ENCODE measurements at regions not wholly inside any gene's neighbourhood (a gene's known extent, or its start where the extent isn't known, plus 50 kb on each side); places are given as distances from the start of the nearest gene placed in this dataset.
"Not testable (repeated sequence)": the region's sequence is repeated elsewhere in the genome, so short reads cannot be mapped to it uniquely, and the experiment has no call there.

DNA sequence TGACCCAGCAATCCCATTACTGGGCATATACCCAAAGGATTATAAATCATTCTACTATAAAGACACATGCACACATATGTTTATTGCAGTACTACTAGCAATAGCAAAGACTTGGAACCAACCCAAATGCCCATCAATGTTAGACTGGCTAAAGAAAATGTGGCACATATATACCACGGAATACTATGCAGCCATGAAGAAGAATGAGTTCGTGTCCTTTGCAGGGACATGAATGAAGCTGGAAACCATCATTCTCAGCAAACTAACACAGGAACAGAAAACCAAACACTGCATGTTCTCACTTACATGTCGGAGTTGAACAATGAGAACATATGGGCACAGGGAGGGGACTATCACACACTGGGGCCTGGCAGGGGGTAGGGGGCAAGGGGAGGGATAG is 183.0 kb downstream of the HACE1 start:
- H4K20me1 ChIP-seq (ENCODE audit: control insufficient read depth, insufficient read depth); POLR2A ChIA-PET: not testable (repeated sequence)

DNA sequence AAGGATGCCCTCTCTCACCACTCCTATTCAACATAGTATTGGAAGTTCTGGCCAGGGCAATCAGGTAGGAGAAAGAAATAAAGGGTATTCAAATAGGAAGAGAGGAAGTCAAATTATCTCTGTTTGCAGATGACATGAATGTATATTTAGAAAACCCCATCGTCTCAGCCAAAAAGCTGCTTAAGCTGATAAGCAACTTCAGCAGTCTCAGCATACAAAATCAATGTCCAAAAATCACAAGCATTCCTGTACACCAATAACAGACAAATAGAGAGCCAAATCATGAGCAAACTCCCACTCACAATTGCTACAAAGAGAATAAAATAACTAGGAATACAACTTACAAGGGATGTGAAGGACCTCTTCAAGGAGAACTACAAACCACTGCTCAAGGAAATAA is 184.6 kb downstream of the HACE1 start:
- DNase-seq (ENCODE audit: low read depth, low spot score); H4K20me1 ChIP-seq (ENCODE audit: control insufficient read depth, insufficient read depth); H3K4me3 ChIP-seq; H3K27me3 ChIP-seq (replicated peaks in 1 of 2; ENCODE audit: control insufficient read depth in 2 of 2, insufficient read depth in 2 of 2, low read length in 1 of 2); CTCF ChIA-PET; ATAC-seq; in situ Hi-C loops (cut with MboI); POLR2A ChIA-PET; BruUV-seq (replicated peaks); H3K27ac ChIP-seq (ENCODE audit: control insufficient read depth, insufficient read depth); H3K4me1 ChIP-seq (ENCODE audit: control insufficient read depth, insufficient read depth, low read length); H3K79me2 ChIP-seq (ENCODE audit: control insufficient read depth, insufficient read depth, low read length); H3K4me2 ChIP-seq (ENCODE audit: control insufficient read depth, insufficient read depth); intact Hi-C loops (cut with micrococcal nuclease; ENCODE audit: unreplicated experiment); H2AFZ ChIP-seq (ENCODE audit: control insufficient read depth, low read depth, low read length); H3K9ac ChIP-seq (ENCODE audit: control insufficient read depth, insufficient read depth, low read length); FAIRE-seq; RAD21 ChIA-PET (ENCODE audit: unreplicated experiment); H3K36me3 ChIP-seq (ENCODE audit: control insufficient read depth in 2 of 2, insufficient read depth in 2 of 2, low read length in 1 of 2); SMC1A ChIA-PET (ENCODE audit: uncharacterized antibody, unreplicated experiment); H3K9me3 ChIP-seq (replicated peaks; ENCODE audit: control insufficient read depth, insufficient read depth, low read length): not testable (repeated sequence)
- 53% methylated on average over 1 of the region's 1 CpG for WGBS (ENCODE audit: insufficient coverage, insufficient replicate concordance, low lambda C conversion rate, missing lambda C conversion rate)

More for the DNA sequence above, 183.0 kb downstream of the HACE1 start:
- H3K36me3 ChIP-seq (ENCODE audit: control insufficient read depth in 2 of 2, insufficient read depth in 2 of 2, low read length in 1 of 2); BruUV-seq (replicated peaks); H3K4me1 ChIP-seq (ENCODE audit: control insufficient read depth, insufficient read depth, low read length); H2AFZ ChIP-seq (ENCODE audit: control insufficient read depth, low read depth, low read length); ATAC-seq; CTCF ChIA-PET; H3K9me3 ChIP-seq (replicated peaks; ENCODE audit: control insufficient read depth, insufficient read depth, low read length); DNase-seq (ENCODE audit: low read depth, low spot score); in situ Hi-C loops (cut with MboI); RAD21 ChIA-PET (ENCODE audit: unreplicated experiment); H3K4me2 ChIP-seq (ENCODE audit: control insufficient read depth, insufficient read depth); intact Hi-C loops (cut with micrococcal nuclease; ENCODE audit: unreplicated experiment); FAIRE-seq; H3K27ac ChIP-seq (ENCODE audit: control insufficient read depth, insufficient read depth); H3K79me2 ChIP-seq (ENCODE audit: control insufficient read depth, insufficient read depth, low read length); H3K27me3 ChIP-seq (replicated peaks in 1 of 2; ENCODE audit: control insufficient read depth in 2 of 2, insufficient read depth in 2 of 2, low read length in 1 of 2); H3K9ac ChIP-seq (ENCODE audit: control insufficient read depth, insufficient read depth, low read length); H3K4me3 ChIP-seq: not testable (repeated sequence)
- WGBS (ENCODE audit: insufficient coverage, insufficient replicate concordance, low lambda C conversion rate, missing lambda C conversion rate), result 62% methylated on average over 3 of the region's 3 CpGs
- SMC1A ChIA-PET (ENCODE audit: uncharacterized antibody, unreplicated experiment), result interaction anchor here (1.4 kb wide), 1 partner anchor 13 kb away, joined by 3 read pairs; no protein-coding TSS in a partner anchor

- SMC1A ChIA-PET (ENCODE audit: uncharacterized antibody, unreplicated experiment); H3K36me3 ChIP-seq (ENCODE audit: control insufficient read depth in 2 of 2, insufficient read depth in 2 of 2, low read length in 1 of 2); H3K9ac ChIP-seq (ENCODE audit: control insufficient read depth, insufficient read depth, low read length); RAD21 ChIA-PET (ENCODE audit: unreplicated experiment); BruUV-seq (replicated peaks); FAIRE-seq; H3K79me2 ChIP-seq (ENCODE audit: control insufficient read depth, insufficient read depth, low read length); H3K27me3 ChIP-seq (replicated peaks in 1 of 2; ENCODE audit: control insufficient read depth in 2 of 2, insufficient read depth in 2 of 2, low read length in 1 of 2); intact Hi-C loops (cut with micrococcal nuclease; ENCODE audit: unreplicated experiment); H3K9me3 ChIP-seq (replicated peaks; ENCODE audit: control insufficient read depth, insufficient read depth, low read length); H3K4me1 ChIP-seq (ENCODE audit: control insufficient read depth, insufficient read depth, low read length); H4K20me1 ChIP-seq (ENCODE audit: control insufficient read depth, insufficient read depth); H3K4me2 ChIP-seq (ENCODE audit: control insufficient read depth, insufficient read depth); in situ Hi-C loops (cut with MboI); H3K27ac ChIP-seq (ENCODE audit: control insufficient read depth, insufficient read depth); H2AFZ ChIP-seq (ENCODE audit: control insufficient read depth, low read depth, low read length); DNase-seq (ENCODE audit: low read depth, low spot score); POLR2A ChIA-PET; H3K4me3 ChIP-seq; ATAC-seq: not testable (repeated sequence)
- 0% methylated on average over 1 of the region's 1 CpG for WGBS (ENCODE audit: insufficient coverage, insufficient replicate concordance, low lambda C conversion rate, missing lambda C conversion rate)
- CTCF ChIA-PET, result interaction anchor here (1.1 kb wide), 1 partner anchor 53 kb away, joined by 3 read pairs; no protein-coding TSS in a partner anchor
These were observed 186.6 kb downstream of the HACE1 start for GRCh38 chr6:104673078-104673477.

- POLR2A ChIA-PET; BruUV-seq (replicated peaks); H3K27me3 ChIP-seq (replicated peaks in 1 of 2; ENCODE audit: control insufficient read depth in 2 of 2, insufficient read depth in 2 of 2, low read length in 1 of 2); H4K20me1 ChIP-seq (ENCODE audit: control insufficient read depth, insufficient read depth); H3K9me3 ChIP-seq (replicated peaks; ENCODE audit: control insufficient read depth, insufficient read depth, low read length); CTCF ChIA-PET; RAD21 ChIA-PET (ENCODE audit: unreplicated experiment); H3K4me3 ChIP-seq; in situ Hi-C loops (cut with MboI); H3K36me3 ChIP-seq (ENCODE audit: control insufficient read depth in 2 of 2, insufficient read depth in 2 of 2, low read length in 1 of 2); H3K27ac ChIP-seq (ENCODE audit: control insufficient read depth, insufficient read depth); H3K9ac ChIP-seq (ENCODE audit: control insufficient read depth, insufficient read depth, low read length); H3K4me2 ChIP-seq (ENCODE audit: control insufficient read depth, insufficient read depth); H3K79me2 ChIP-seq (ENCODE audit: control insufficient read depth, insufficient read depth, low read length); H2AFZ ChIP-seq (ENCODE audit: control insufficient read depth, low read depth, low read length); ATAC-seq; FAIRE-seq; intact Hi-C loops (cut with micrococcal nuclease; ENCODE audit: unreplicated experiment); H3K4me1 ChIP-seq (ENCODE audit: control insufficient read depth, insufficient read depth, low read length); DNase-seq (ENCODE audit: low read depth, low spot score): not testable (repeated sequence)
- SMC1A ChIA-PET (ENCODE audit: uncharacterized antibody, unreplicated experiment), result interaction anchor here (1.4 kb wide), 1 partner anchor 13 kb away, joined by 4 read pairs; no protein-coding TSS in a partner anchor
- WGBS (ENCODE audit: insufficient coverage, insufficient replicate concordance, low lambda C conversion rate, missing lambda C conversion rate), result 69% methylated on average over 1 of the region's 1 CpG
These were observed 188.2 kb downstream of the HACE1 start for GRCh38 chr6:104671591-104671891.
